Choroid plexus epithelial cell (primary cell): ENCODE measurements at regions not wholly inside any gene's neighbourhood (a gene's known extent, or its start where the extent isn't known, plus 50 kb on each side); places are given as distances from the start of the nearest gene placed in this dataset.

Source experiments
- DNase-seq: peaks from one replicate; pipeline ENCODE4 v3.0.0-alpha.2; 2010; ENCODE audit warnings: low read depth
- H3K4me3 ChIP-seq: 2 replicates; pipeline ENCODE4 v1.5.1; 2011; ENCODE audit warnings: low read depth, mild to moderate bottlenecking, control low read depth, low read length, moderate library complexity
- CTCF ChIP-seq: conservative IDR thresholded peaks from 2 replicates; pipeline ENCODE4 v1.5.1; 2011; ENCODE audit warnings: low read depth, mild to moderate bottlenecking, control low read depth, inconsistent platforms, low read length, moderate library complexity

DNA sequence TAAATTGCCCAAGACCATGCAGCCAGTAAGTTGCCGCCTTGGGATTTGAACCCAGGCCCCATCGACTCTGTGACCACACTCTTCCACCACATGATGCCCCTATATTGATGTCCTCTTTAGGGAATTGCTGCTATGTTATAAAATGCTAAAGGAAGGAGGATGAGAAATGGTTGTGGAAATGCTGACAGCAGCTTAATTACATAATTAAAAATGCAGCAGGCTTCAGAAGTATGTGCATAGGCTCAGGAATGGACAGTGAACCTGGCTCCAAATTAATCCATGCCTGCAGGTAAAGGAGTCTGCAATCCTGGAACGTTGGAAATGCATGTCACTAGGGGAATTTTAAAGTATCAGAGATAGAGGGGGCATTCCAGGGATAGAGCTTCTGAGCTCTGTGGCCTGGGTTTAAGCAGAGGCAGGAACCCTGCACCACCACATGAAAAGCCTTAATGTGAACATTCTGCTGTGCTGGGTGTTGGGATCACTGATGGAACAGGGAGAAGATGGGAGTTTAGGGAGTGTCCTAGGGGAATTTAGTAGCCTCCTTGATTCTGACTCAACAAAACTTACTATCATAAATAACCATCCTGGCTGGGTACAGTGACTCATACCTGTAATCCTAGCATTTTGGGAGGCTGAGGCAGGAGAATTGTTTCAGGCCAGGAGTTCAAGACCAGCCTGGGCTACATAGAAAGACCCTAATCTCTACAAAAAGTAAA lies 76.1 kb upstream of the CCDC85A start:
- no peak overlapping the region for H3K4me3 ChIP-seq
- DNase-seq: no peak
- no peak for TF ChIP-seq CTCF

DNA sequence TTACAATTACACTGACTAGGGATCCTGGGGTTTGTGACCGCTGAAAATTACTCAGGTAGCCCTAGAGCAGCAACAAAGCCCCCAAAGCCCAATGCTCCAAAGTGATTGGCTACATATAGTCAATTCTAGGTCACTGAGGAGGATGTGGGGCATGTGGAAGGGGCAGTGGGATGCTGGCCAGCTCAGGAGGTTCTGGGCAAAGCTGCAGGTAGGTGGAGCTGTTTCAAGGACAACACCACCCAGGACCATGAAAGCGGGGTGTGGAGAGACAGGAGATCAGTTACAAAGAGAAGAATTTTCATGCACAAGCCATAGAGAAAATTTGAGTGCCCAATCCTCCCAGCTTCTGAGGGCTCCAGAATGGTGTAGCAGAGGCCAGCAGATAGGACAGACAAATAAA lies 75.0 kb upstream of the CCDC85A start:
- TF ChIP-seq CTCF: peak; percentile 10

DNA sequence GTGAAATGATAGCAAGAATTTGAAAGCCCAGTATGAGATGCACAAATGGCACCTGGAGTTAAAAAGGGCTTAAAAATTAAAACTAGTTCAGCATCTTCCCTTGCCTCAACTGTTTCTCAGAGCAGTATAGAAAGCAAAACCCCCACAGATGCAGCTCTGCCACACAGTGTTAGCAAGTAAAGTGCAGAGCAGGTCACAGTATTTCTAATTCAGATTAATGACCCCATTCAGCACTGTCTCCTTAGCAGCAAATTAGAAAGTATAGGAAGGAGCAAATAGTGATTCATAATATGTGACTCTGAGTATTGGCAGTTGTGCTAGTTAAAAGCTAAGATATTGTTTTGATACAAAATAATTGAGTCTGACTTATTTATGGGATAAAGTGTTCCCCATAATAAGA lies 73.8 kb upstream of the CCDC85A start:
- H3K4me3 ChIP-seq: no peak overlapping the region
- no peak for TF ChIP-seq CTCF
- no peak for DNase-seq

More for the DNA sequence above, 75.0 kb upstream of the CCDC85A start:
- no peak overlapping the region for H3K4me3 ChIP-seq
- no peak for DNase-seq

- no peak overlapping the region for H3K4me3 ChIP-seq
- no peak for DNase-seq
- no peak for TF ChIP-seq CTCF
Observed at GRCh38 chr2:56113382-56113975, 70.3 kb upstream of the CCDC85A start.

GRCh38 chr2:56117764-56118163 lies 66.0 kb upstream of the CCDC85A start:
- no peak for DNase-seq
- H3K4me3 ChIP-seq: no peak overlapping the region
- no peak for TF ChIP-seq CTCF

DNA sequence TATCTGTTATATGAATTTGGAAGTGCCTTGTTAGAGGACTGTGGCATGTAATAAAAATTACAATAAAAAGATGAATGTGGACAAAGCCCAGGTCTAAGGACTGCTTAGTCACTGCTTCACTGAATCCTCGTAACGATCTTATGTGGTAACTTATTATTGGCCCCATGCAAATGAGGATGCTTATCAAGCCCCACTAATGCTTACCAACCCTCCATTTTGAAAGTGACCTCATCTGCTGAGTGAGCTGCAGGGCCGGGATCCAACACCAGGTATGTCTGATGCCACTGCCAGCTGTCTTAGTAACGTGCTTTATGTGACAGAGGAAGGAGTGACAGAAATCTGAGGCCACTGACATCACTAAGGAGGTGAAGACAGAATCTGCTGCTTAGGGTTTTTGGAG lies 65.3 kb upstream of the CCDC85A start:
- DNase-seq: no peak
- no peak for TF ChIP-seq CTCF
- H3K4me3 ChIP-seq: no peak overlapping the region

GRCh38 chr2:56121995-56122394 lies 61.8 kb upstream of the CCDC85A start:
- no peak overlapping the region for H3K4me3 ChIP-seq
- no peak for TF ChIP-seq CTCF
- DNase-seq: no peak
